HG03521 (cell line): ENCODE measurements at regions not wholly inside any gene's neighbourhood (a gene's known extent, or its start where the extent isn't known, plus 50 kb on each side); places are given as distances from the start of the nearest gene placed in this dataset.
"Not testable (repeated sequence)": the region's sequence is repeated elsewhere in the genome, so short reads cannot be mapped to it uniquely, and the experiment has no call there.

ENCODE experiments used
- ATAC-seq: cut with Tn5 transposase; IDR thresholded peaks from one replicate; pipeline ENCODE4 v1.9.1; 2021; ENCODE audit warnings: mild to moderate bottlenecking, moderate library complexity; ENCODE audit not compliant: unreplicated experiment

DNA sequence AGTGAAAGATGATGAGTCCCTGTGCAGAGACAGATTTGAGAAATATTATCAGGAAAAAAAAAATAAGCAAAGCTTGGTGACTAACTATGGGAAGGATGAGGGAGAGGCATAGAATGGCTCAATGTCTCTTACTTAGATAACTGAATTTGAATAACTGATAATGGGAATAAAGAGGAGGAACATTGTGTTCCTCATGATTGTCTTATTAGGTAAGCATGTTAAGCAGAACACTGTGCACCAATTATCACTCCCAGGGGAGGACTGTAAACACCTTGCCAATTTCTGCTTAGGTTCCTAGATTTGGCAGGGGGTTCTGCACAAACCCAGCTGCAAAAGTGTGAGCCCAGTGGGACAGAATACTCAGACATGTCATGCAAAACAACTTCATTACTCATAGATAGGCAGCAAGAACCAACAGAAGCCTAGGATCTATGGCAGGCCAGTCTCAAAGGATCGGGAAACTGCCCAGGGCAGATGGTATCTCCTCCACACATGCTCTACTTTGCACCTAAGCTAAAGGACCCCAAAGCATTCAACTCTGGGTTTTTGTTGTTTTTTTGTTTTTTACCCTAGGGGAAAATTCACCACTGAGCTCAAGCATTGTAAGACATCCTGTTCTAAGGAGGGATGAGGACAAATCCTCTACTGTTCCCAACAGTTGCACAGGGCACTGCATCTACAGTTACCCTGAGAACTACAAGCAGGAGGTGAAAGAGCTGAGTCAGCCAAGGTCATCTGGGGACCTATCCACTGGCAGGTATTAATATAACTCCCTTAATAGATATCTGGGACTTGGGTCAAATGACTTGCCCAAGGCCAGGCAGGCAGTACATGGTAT, 907.0 kb downstream of the RAPGEF2 start:
- ATAC-seq, result no peak

DNA sequence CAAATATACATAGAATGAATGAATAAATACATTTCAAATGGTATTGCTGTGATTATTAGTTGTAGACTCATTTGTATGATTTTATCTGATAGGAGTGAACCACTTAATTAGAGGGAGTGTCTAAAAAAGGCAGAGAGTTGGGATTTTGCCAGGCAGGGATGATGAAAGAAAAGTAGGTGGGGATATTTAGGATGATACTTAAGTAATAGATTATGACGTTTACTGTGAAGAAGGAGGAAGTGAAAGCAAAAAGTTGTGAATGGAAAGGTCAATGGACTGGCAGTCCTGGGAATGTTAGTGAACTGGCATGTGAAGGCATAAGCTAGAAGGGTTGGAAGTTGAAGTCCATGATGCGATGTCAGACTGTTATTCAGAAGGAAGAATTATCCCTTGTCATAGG, 917.1 kb downstream of the RAPGEF2 start:
- ATAC-seq, result no peak

DNA sequence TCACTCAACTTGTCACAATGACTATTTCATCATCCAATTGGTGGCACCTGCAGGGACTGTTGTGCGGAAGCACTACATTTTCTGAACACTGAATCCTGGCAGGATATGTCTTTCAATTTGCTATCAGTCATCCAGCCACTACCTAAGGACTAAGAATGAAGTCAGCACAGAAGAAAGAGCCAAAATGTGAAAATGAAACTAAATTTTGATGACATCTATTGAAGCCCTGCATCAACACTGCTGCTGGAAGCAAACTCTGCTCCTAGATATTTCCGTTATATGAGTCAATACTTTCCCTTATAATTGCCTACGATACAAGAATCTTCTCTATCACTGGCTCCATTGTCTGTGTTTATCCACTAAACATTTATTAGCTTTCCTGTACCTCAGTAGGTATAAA, 917.9 kb downstream of the RAPGEF2 start:
- ATAC-seq, result no peak

DNA sequence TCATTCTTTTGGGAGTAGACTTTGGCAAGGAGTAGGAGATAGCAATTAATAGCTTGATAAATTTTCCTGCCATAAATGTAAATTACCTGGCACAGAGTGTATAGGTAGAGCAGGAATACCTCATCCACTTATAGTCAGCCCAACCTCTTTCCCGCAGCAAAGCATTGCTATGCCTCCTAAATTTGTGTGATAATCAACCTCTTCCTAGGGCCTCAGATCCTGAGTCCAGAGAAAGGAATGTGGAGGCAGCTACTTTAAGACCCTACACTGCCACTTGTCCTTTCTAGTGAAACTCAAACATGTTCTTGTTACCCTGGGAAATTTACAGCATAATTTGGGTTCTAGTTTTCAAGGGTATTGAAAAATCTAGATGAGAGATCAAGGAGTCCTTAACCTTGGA, 919.0 kb downstream of the RAPGEF2 start:
- ATAC-seq, result no peak

DNA sequence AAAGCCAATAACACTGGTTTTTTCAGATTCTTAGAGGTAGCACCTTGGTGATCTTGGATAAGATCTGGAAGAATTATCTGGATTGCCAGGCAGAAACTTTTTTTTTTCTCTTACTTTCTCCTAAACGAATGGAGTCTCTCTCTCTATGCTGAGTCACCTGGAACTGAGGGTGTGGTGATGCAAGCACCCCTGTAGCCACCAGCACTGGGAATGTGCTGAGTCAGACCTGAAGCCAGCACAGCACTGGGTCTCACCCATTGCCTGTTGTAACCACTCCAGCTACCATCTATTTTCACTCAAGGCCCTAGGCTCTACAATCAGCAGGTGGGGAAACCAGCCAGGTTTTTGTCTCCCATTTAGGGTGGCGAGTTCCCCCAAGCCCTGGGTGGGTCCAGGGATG, 923.8 kb downstream of the RAPGEF2 start:
- ATAC-seq, result no peak

DNA sequence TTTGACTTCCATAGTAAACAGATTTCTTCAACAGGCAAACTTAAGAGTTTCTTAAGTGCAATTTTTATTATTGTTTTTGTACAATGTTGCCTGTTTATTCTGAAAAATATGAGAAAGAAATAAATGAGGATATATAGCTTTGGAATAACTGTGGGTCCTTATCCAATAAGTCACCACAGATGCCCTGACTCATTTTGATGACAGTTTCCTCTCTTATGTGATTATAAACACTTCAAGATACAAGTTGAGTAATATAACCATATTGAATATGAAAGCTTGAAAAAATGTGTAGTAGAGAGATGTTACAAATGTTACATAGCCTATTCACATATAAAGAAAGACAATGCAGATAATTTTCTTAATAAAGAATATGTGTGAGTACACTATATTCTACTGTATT, 931.6 kb downstream of the RAPGEF2 start:
- ATAC-seq, result no peak

DNA sequence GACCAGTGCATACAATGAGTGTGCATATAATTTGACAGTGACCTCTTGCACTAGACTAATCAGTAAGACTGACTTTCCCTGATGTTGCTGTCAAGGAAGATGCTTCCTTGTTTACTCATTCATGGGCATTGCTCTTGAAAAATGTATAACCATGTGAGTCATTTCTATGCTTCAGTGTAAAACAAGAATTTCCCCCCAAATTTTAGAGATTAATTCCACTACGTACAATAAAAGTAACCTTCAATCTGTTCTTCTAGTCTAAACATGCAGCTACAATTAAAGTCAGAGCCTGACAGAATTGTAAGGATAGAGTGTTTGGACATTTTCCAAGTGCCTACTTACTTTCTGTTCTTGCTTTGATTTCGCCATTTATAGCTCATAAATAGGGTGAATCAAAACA, 935.7 kb downstream of the RAPGEF2 start:
- no peak for ATAC-seq

DNA sequence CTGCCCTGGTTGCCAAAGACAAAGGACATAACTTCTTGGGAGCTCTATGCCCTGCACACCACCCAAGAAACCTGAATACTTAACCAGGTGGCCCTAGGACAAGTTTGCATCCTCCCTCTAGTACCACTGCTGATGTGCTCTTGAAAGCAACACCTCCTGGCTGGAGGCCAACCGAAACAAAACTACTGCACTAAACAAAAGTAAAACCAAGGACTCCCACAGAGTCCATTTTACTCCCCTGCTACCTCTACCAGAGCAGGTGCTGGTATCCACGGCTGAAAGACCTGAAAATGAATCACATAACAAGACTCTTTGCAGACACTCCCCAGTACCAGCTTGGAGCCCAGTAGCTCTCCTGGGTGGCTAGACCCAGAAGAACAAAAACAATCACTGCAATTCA, 941.8 kb downstream of the RAPGEF2 start:
- ATAC-seq, result no peak

DNA sequence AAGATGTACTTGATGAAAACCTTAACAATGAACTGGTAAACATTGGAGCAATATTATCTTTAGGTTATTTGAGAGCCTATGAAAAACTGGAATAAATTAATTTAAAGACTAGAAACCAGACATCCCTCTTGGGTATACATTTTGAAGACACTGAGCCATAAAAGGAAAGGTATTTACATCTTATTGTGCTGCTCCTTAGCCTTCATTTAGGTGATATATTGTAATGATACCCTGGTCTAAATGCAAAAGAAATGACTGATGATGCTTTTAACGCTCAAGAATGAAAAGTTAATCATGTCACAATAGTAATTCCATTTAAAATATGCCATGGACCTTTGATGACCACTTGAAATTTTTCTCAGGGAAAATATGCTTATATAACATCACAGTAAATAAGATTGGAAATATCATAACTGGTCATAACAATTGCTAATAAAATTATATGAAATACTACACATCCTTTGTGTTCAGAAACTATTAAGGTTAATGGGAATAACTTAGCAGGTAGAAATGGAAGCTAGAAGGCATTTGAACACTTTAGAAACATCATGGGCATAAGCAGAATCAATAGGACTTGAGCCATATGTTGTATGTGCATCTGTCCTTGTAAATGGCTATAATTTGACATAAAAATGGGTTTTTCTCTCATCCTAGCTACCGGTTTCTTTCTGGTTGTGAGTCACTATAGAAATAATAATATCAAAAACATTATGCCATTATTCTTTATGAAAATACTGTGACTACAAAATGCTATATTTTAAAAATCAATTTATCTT, 979.7 kb downstream of the RAPGEF2 start:
- no peak for ATAC-seq

DNA sequence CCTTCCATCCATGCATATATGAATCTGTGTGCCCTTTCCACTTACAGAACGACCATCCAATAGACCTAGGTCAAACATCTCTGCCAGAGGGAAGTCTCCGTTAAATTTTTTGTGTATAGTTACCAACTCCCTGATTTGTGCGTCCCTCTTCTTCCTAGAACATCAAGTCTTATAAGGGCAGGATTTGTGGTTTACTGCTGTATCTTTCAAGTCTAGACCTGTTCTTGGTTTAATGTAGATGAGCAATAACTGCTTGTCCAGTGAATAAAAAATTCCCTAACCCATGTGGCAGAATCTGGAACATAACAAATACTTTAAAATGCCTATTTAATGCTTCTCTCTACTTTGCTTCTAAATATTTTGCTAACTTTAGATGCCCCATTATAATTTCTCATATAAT, 988.8 kb downstream of the RAPGEF2 start:
- ATAC-seq, result no peak

DNA sequence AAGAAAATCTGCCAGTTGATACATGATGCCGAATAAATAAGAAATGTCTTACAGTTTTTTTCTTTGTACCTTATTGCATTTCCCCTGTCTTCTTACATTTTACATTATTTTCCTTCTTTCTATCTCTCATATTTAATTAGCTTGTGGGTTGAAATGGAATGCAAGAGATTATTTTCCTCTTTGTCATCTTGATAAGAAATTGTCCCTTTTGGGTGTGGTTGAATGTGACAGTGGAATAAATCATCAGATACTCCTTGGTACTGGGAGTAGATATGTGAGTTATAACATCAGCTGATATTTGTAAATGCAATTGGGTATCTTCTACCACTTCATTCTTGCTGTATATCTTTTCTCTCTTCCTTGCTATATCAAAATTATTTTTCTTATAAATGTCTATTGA, 997.4 kb downstream of the RAPGEF2 start:
- ATAC-seq, result no peak

DNA sequence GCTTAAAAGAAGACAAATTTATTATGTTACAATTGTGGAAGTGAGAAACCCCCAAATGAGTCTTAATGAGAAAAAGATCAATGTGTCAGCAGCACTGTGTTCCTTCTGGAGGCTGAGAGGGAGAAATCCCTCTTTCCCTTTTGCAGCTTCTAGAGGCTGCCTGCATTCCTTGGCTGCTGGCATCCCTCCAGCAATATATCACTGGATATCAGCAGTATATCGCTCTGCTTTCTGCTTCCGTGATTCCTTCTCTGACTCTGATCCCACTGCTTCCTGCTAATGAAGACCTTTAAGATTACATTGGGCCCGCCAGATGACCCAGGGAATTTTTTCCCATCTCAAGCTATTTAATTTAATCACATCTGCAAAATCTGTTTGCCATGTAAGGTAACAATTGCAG, 1008.0 kb downstream of the RAPGEF2 start:
- no peak for ATAC-seq

DNA sequence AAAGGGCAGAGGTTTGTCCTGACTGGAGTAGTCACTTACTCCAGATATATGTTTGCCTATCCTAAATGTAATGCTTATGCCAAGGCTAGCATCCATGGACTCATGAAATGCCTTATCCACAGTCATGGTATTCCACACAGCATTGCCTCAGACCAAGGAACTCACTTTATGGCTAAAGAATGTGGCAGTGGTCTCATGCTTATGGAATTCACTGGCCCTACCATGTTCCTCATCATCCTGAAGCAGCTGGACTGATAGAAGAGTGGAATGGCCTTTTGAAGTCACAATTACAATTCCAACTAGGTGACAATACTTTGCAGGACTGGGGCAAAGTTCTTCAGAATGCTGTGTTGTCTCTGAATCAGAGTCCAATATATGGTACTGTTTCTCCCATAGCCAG, 1014.8 kb downstream of the RAPGEF2 start:
- ATAC-seq, result no peak

DNA sequence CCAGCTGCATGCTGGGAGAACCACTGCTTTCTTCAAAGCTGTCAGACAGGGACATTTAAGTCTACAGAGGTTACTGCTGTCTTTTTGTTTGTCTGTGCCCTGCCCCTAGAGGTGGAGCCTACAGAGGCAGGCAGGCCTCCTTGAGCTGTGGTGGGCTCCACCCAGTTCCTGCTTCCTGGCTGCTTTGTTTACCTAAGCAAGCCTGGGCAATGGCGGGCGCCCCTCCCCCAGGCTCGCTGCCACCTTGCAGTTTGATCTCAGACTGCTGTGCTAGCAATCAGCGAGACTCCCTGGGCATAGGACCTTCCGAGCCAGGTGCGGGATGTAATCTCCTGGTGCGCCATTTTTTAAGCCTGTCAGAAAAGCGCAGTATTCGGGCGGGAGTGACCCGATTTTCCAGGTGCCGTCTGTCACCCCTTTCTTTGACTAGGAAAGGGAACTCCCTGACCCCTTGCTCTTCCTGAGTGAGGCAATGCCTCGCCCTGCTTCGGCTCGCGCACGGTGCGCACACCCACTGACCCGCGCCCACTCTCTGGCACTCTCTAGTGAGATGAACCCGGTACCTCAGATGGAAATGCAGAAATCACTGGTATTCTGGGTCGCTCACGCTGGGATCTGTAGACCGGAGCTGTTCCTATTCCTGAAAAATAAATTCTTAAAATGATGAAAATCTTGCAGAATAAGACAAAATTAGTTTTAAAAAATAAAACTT, 1022.9 kb downstream of the RAPGEF2 start:
- not testable (repeated sequence) for ATAC-seq

DNA sequence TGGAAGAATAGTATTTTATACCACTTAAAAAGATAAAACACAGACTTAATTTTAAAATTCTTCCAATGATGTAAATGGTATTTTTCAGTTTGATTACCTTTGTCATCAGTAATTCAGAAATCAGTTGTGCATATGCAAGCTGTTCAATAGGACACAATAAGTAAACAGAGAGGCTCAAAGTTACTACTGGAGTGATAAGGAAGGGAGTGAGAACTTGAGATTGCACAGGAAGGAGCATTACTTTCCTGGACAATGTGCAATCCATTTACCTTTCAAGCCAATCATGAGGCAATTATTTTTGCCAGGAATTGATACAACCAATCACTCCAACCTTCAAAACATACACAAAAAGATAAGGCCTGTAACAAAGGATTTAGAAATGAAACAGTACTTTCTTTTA, 1024.3 kb downstream of the RAPGEF2 start:
- ATAC-seq, result no peak

DNA sequence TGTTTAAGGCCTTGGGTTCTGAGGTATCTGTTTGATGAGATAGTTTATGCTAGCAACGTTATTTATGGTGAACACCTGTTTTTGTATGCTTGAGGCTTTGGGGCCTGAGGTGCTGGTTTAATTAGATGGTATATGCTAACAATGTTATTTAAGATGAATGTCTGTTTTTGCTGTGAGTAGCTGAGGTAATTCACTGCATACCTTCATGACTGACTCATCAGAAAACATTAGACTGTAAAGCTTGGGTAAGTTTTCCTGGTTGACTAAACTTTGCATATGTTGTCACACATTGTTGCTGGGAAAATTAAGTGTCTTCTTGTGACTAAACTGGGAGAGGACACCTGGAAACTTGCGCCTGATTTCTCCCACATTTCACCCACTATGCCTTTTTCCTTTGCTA, 1026.6 kb downstream of the RAPGEF2 start:
- ATAC-seq, result no peak

DNA sequence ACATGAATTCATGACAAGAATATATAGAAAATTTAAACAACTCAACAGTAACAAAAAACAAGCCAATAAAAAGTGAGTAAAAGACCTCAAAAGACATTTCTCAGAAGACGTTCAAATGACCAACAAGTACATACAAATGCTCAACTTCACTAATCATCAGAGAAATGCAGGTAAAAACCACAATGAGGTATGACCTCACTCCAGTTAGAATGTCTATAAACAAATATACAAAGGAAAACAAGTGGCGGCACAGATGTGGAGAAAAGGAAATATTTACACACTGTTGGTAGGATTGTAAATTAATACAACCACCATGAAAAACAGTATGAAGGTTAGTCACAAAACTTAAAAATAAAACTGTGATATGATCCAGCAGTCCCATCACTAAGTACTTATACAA, 1033.1 kb downstream of the RAPGEF2 start:
- no peak for ATAC-seq

DNA sequence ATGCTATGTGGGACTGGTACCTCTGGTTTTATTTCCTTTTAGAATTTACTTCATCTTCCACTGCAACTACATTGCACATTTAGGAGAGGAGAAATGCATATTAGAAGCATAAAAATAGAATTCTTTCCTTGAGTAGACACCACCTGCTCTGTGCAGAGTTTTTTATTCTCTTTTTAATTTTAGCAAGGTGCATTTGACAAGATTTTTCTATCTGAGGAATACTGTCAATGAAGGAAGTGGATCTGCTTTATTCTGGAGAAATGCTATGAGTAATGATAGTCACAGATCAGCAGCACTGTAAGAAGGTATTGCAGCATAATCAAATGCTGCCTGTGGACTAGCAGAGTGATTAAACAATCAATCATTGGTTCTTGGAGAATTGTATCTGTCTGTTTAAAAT, 1038.3 kb downstream of the RAPGEF2 start:
- ATAC-seq, result no peak

DNA sequence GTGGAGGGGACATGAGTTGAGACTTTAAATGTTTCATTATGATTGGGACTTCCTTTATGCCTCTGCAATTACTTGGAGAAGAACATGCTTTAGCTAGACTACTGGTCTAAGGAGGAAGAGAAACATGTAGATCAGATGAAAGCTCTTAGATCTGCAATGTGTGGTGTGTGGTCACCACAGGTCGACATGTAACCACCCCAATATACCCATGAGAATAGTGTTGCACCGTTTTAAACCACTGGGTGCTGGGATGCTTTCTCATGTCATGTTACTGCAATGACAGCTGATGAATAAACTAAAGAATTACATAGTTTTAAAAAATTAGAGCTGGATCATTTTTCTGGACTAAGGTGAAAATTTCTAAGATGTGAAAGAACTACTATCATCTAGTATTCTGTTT, 1039.7 kb downstream of the RAPGEF2 start:
- peak; percentile 90 for ATAC-seq

DNA sequence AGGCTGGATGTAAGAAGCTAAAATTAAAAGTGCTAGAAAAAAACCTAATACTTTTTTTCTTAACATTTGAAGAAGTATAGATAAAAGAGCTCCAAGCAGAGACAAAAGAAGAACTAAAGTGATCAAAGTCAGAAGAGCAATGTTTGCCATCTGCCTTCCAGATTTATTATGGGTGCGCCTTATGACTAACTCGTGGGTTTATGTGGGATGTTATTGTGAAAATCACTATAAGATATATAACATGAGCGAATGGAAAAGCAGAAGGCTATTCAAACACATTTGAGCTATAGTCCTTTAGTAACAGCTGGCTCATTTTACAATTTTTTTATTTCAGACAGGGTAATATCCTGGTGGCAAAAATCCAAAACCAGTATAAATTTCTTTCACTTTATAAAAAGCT, 1040.7 kb downstream of the RAPGEF2 start:
- no peak for ATAC-seq

DNA sequence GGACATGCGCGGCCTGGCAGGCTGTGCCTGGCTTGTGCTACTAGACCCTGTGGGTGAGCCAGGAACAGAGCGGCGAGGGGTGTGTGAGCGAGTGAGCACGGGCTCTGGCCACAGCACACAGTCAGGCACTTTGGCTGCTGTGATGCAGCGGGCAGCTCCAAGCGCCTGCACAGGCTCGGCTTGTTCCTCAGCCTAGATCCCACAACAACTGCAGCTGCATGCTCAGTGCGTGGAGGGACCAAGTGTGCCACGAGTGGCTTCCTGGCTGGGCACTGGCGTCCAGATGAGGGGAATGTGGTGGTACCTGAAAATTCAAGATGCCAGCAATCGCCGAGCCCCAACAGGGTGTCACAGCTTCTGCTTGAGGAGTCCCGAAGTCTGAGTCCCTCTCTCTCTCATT, 1056.6 kb downstream of the RAPGEF2 start:
- ATAC-seq, result no peak

DNA sequence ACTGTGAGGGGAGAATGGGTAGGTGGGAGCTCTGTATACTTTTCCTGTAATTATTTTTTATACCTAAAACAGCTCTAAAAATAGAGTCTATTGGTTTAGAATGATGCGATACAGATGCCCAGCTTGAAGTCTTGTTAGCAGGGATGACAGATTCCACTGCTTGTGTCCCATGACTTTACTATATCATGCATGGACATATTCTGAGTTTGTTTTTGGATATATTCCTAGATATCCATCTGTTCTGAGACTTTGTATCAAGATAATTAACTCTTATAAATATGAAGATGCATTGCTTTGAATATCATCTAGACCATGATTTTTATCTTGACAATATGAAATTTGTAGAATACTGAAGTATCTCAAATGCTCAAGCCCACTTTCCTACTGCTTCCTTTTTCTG, 1058.1 kb downstream of the RAPGEF2 start:
- no peak for ATAC-seq
